Stimulated activated CD4-positive, alpha-beta T cell treated with anti-CD3 and anti-CD28 coated beads, Interleukin-1b, Interleukin-23, amount 100 ng/mL, for 1 hour (primary cell): ENCODE measurements at regions not wholly inside any gene's neighbourhood (a gene's known extent, or its start where the extent isn't known, plus 50 kb on each side); places are given as distances from the start of the nearest gene placed in this dataset.

Source experiments
- DNase-seq, 2 donors: peaks; one replicate each; pipeline ENCODE4 v3.0.0-alpha.2; 2020; ENCODE audit warnings: low read depth in 2 of 2

GRCh38 chr2:144281476-144281875, 238.4 kb downstream of the ZEB2 start:
- DNase-seq = no peak

DNA sequence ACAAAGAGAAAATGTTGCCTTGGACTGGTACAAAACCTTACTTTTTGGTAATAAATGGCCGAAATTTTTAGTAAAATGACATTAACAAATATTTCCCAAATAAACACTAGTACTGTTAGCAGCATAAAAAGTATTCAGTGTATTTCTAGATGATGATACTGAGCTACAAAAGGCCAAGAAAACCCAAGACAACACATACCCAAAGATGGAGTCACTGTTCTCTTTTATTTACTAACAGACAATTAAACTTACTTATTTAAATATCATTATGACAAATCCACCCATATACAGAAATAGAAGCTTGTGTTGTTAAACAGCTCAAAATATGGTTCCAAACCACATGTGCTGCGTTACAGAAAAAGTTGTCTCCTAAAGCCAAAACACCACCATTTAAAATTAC, 239.9 kb downstream of the ZEB2 start:
- no peak for DNase-seq

- no peak for DNase-seq
Observed at GRCh38 chr2:144279165-144279564, 240.8 kb downstream of the ZEB2 start.

GRCh38 chr2:144277622-144278354, 242.1 kb downstream of the ZEB2 start:
- DNase-seq = no peak

- no peak for DNase-seq
Observed at GRCh38 chr2:144275340-144275739, 244.6 kb downstream of the ZEB2 start.

GRCh38 chr2:144274131-144274530, 245.8 kb downstream of the ZEB2 start:
- DNase-seq = no peak

GRCh38 chr2:144270951-144271350, 249.0 kb downstream of the ZEB2 start:
- DNase-seq = no peak

DNA sequence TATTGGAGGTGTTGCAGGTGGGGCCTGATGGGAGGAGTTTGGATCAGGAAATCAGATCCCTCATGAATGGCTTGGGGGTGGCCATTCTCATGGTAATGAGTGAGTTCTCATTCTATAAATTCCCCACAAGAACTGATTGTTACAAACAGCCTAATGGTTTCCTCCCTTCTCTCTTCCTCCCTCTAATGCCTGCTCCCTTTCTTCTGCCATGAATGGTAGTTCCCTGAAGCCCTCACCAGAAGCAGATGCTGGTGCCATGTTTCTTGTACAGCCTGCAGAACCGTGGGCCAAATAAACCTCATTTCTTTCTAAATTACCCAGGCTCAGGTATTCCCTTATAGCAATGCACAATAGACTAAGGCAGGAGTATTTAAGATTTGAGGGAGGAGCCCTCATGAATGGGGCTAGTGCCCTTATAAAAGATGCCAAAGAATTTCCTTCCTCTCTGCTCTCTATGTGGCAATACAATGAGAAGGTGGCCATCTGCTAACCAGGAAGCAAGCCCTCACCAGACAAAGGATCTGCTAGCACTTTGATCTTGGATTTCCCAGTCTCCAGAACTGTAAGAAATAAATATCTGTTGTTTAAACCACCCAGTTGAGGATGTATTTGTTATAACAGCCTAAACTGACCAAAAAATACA, 251.8 kb downstream of the ZEB2 start:
- no peak for DNase-seq

GRCh38 chr2:144267239-144267638, 252.7 kb downstream of the ZEB2 start:
- DNase-seq = no peak

- DNase-seq = no peak
Observed at GRCh38 chr2:144265654-144266053, 254.3 kb downstream of the ZEB2 start.

- DNase-seq = no peak
Observed at GRCh38 chr2:144261966-144262365, 258.0 kb downstream of the ZEB2 start.

DNA sequence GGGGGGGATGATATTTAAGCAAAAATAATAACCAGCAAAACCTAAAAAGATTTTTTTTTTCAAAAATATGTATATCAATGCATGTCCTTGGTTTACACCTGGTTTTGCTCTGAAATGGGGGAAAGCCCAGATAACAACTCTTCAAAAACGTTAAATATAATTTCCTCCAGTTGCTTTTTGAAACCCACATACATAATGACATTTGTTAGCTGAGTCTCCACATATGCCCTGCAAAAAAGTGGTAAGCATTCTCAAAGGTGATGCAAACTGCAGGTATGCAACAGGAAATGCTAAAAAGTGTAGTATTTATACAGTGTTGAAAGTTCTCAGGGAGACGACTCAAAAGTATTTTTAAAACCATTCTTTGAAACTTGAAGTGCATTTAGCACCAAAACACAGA, 258.6 kb downstream of the ZEB2 start:
- no peak for DNase-seq

GRCh38 chr2:144259332-144259731, 260.6 kb downstream of the ZEB2 start:
- DNase-seq = no peak

- DNase-seq = no peak
Observed at GRCh38 chr2:144258154-144258553, 261.8 kb downstream of the ZEB2 start.

DNA sequence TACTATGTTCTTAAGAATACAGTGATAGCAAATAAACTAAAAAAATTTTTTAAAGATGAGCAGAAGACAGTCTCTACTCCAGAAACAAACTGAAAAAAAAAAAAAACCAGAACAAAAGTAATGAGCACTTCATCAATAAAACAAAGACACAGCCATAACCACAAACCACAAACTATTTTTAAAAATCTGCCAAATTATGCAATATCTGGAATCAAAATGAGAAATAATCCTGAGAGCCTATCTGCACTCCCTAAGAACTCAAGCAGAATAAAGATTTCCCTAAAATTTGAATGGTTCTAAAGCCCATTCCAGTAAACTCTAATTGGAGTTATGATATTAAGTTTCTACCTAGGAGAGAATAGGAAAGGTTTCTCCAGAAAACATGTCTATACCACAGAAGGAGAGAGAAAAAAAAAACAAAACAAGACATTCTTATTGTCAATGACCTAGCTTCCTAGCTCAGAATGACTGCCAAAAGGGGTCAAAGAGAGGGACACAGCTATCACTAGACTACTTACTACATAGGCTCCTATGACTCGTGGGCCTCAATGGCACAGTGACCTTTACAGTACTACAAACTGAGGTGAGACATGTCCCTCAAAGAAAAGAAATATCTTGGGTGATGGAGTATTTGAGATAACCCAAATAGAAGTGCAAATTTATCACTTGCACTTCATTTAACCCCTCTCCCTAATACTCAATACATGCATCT, 262.8 kb downstream of the ZEB2 start:
- no peak for DNase-seq

DNA sequence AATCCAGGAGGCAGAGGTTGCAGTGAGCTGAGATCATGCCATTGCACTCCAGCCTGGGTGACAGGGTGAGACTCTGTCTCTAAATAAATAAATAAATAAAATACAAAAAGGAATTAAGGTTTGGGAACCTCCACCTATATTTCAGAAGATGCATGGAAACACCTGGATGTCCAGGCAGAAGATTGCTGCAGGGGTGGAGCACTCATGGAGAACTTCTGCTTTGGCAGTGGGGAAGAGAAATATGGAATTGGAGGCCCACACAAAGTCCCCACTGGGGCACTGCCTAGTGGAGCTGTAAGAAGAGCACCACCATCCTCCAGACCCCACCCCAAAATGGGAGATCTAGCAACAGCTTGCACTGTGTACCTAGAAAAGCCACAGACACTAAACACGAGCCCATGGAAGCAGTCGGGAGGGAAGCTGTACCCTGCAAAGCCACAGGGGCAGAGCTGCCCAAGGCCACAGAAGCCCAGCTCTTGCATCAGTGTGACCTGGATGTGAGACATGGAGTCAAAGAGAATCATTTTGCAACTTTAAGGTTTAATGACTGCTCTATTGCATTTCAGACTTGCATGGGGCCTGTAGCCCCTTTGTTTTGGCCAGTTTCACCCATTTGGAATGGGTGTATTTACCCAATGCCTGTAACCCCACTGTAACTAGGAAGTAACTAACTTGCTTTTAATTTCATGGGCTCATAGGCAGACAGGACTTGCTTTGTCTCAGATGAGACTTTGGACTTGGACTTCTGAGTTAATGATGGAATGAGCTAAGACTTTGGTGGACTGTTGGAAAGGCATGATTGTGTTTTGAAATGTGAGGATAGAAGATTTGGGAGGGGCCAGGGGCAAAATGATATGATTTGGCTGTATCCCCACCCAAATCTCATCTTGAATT, 265.3 kb downstream of the ZEB2 start:
- DNase-seq = no peak

DNA sequence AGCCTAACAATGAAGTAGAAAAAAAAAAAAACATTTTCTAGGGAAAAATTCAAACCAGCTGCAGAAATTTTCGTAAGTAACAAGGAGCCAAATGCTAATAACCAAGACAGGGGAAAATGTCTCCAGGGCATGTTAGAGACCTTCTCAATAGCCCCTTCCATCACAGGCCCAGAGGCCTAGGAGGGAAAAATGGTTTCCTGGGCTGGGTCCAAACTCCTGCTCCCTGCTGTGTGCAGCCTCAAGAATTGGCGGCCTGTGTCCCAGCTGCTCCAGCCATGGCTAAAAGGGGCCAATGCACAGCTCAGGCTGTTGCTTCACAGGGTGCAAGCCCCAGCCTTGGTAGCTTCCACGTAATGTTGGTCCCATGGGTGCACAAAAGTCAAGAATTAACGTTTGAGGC, 266.2 kb downstream of the ZEB2 start:
- no peak for DNase-seq

- no peak for DNase-seq
Observed at GRCh38 chr2:144252694-144253093, 267.2 kb downstream of the ZEB2 start.

DNA sequence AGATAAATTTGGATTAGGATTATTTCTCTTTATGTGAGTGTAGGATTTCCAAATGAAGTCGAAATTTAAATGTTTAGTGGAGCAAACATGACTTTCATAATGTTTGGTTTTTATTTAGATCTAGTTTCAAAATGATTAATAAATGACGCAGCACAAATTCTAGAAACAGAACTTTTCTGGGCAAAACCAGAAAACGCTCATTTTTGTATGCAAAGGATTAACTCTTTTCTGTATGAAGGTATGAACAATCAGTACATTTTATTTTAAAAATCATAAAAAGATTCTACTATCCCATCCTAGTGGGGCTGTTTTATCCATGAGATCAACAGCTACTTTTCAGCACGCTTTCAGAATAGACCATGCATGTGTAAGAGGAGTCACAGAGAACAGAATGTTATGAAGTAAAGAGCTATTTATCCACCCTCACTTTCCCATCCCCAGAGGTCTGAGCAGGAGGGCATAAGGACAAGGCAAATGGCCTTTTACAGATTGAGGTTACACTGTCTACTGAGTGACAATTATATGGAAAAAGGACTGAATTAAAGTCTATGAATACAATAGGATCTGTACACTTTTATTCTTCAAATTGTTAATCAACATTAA, 270.8 kb downstream of the ZEB2 start:
- no peak for DNase-seq

GRCh38 chr2:144248350-144249034, 271.4 kb downstream of the ZEB2 start:
- no peak for DNase-seq

DNA sequence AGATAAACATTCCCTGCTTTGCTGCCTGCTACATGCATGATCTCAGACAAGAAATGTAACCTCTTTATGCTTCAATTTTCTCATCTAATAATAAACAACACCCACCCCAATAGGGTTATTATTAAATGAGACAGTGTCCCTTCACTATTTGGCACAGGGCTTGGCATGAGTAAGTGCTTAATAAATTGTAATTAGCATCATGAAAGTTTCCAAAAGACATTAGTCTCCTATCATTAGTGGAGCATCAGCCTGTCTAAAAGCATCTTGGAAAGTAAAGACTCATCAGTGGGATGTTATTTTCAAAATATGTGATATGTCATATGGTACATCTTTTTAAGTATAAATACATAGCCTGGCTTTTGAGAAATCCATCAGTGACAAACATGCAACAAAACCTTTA, 275.0 kb downstream of the ZEB2 start:
- DNase-seq = no peak
